Esophagus squamous epithelium (tissue), 5 donors: ENCODE measurements at regions not wholly inside any gene's neighbourhood (a gene's known extent, or its start where the extent isn't known, plus 50 kb on each side); places are given as distances from the start of the nearest gene placed in this dataset.

ENCODE experiments used
- DNase-seq: peaks from one replicate; lab custom pipeline; 2025; lab: John Stamatoyannopoulos, UW
- H3K27ac ChIP-seq, 4 donors: fragments of 200-600 bp; sonication (generic); one replicate each; pipeline ENCODE4 v1.5.1; 2016 to 2019; ENCODE audit warnings: mild to moderate bottlenecking in 1 of 4
- H3K27me3 ChIP-seq, 4 donors: fragments of 200-600 bp; sonication (generic); 1 replicate in 3 of 4; 2 replicates in 1 of 4; pipeline versions ENCODE4 v1.5.1 to v1.6.0; 2017 to 2021; ENCODE audit warnings: antibody characterized with exemption in 1 of 4
- H3K36me3 ChIP-seq, 3 donors: fragments of 200-600 bp; sonication (generic); one replicate each; pipeline ENCODE4 v1.5.1; 2016 to 2019
- H3K4me1 ChIP-seq, 3 donors: fragments of 200-600 bp; sonication (generic); one replicate each; pipeline ENCODE4 v1.5.1; 2017 to 2019
- H3K4me3 ChIP-seq, 4 donors: fragments of 200-600 bp; sonication (generic); 1 replicate in 3 of 4; 2 replicates in 1 of 4; pipeline ENCODE4 v1.5.1; 2016 to 2019; ENCODE audit warnings: mild to moderate bottlenecking in 2 of 4, moderate library complexity in 1 of 4
- H3K9me3 ChIP-seq, 3 donors: fragments of 200-600 bp; sonication (generic); one replicate each; pipeline ENCODE4 v1.5.1; 2016 to 2019
- CTCF ChIP-seq, 6 experiments: fragments of 450-650 bp in 4 of 6; fragments of 200-600 bp in 2 of 6; sonication (generic) in 2 of 6; IDR thresholded peaks; one replicate each; pipeline ENCODE4 v1.5.1; 2016 to 2019; ENCODE audit warnings: antibody characterized with exemption in 6 of 6, mild to moderate bottlenecking in 4 of 6, moderate library complexity in 4 of 6
- POLR2A ChIP-seq, 4 donors: fragments of 450-650 bp; IDR thresholded peaks; one replicate each; pipeline ENCODE4 v1.6.1; 2017; ENCODE audit warnings: antibody characterized with exemption in 4 of 4, mild to moderate bottlenecking in 4 of 4, moderate library complexity in 3 of 4
- WGBS, 2 donors: methylation state at CpG; one replicate each; pipeline ENCODE4 v1.1.5; 2018; 5-methylcytosine and 5-hydroxymethylcytosine counted together
- intact Hi-C: fragments of 100-400 bp; cut with DNase I; formaldehyde crosslinking; loops from one replicate; pipeline ENCODE4 v1.15.0; 2022
- donor health status: DM: yes; HTN: yes; CAD: no.

- 44 to 87% methylated on average over 5 to 7 of the region's 8 CpGs for WGBS, 2 donors
- TF ChIP-seq CTCF (IDR thresholded peaks at IDR 0.05), result no peak
- TF ChIP-seq POLR2A (IDR thresholded peaks at IDR 0.05), result no peak
- peaks cover 0 to 9% (median 0%) of the 10 kb centered on the region in 3 donors for H3K4me1 ChIP-seq
- intact Hi-C loops, result loop anchor here (10.0 kb wide), 1 partner anchor 132 kb away; the partner anchor contains the start of gene CIBAR2
- no peaks in the 10 kb centered on the region for H3K36me3 ChIP-seq
- H3K27ac ChIP-seq, result no peak overlapping the region
- no peaks in the 10 kb centered on the region for H3K9me3 ChIP-seq
- H3K4me3 ChIP-seq, result no peak overlapping the region
- peaks cover 0 to 20% (median 0%) of the 10 kb centered on the region in 4 donors for H3K27me3 ChIP-seq
- DNase-seq, result no peak
Observed at GRCh38 chr16:85246973-85247372, 134.7 kb upstream of the CIBAR2 start.

GRCh38 chr16:85248342-85248741, 136.1 kb upstream of the CIBAR2 start:
- no peak for DNase-seq
- Histone ChIP-seq H3K9me3 (no peaks in the 10 kb centered on the region), H3K27me3 (peaks cover 0 to 22% (median 0%) of the 10 kb centered on the region in 4 donors), H3K4me3 (no peak overlapping the region), H3K36me3 (no peaks in the 10 kb centered on the region), H3K4me1 (peaks cover 0 to 11% (median 0%) of the 10 kb centered on the region in 3 donors), H3K27ac (no peak overlapping the region)
- intact Hi-C loops, result loop anchor here (10.0 kb wide), 1 partner anchor 134 kb away; the partner anchor contains the start of gene CIBAR2
- WGBS, 2 donors, result 87 to 90% methylated on average over 5 of the region's 5 CpGs
- TF ChIP-seq POLR2A (IDR thresholded peaks at IDR 0.05) (no peak), CTCF (IDR thresholded peaks at IDR 0.05) (no peak)

DNA sequence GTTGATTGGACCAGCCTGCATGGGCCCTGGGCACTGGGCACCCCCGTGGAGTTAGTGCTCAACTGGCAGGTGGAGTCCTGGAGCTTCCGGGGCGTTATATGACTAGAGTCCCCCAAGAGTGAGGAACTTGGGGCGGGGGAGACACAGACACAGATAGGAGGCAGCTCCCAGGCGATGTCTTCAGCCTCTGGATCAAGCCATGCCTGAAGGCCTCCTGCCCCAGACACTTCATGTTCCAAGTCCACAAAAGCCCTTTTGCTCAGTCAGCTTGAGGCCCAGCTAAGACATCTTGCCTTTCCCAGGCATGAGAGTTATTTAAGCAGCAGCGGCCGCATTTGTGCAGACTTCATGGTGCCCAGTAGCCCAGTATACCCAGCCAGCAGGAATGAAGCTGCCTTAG, 136.6 kb upstream of the CIBAR2 start:
- H3K36me3 ChIP-seq, result no peaks in the 10 kb centered on the region
- no peak overlapping the region for H3K27ac ChIP-seq
- no peak overlapping the region for H3K4me3 ChIP-seq
- peaks cover 0 to 27% (median 0%) of the 10 kb centered on the region in 4 donors for H3K27me3 ChIP-seq
- no peaks in the 10 kb centered on the region for H3K9me3 ChIP-seq
- intact Hi-C loops, result loop anchor here (10.0 kb wide), 1 partner anchor 134 kb away; the partner anchor contains the start of gene CIBAR2
- no peak for TF ChIP-seq CTCF (IDR thresholded peaks at IDR 0.05)
- TF ChIP-seq POLR2A (IDR thresholded peaks at IDR 0.05), result no peak
- 87% methylated on average over 5 of the region's 7 CpGs; no CpG with 5 or more reads in 1 of the 2 donors for WGBS, 2 donors
- H3K4me1 ChIP-seq, result peaks cover 0 to 13% (median 0%) of the 10 kb centered on the region in 3 donors
- no peak for DNase-seq

- no peak overlapping the region for H3K4me3 ChIP-seq
- DNase-seq, result no peak
- WGBS, 2 donors, result no CpG with 5 or more reads among the region's 31 CpGs
- no peak overlapping the region for H3K27ac ChIP-seq
- H3K27me3 ChIP-seq, result peaks cover 0 to 35% (median 0%) of the 10 kb centered on the region in 4 donors
- TF ChIP-seq POLR2A (IDR thresholded peaks at IDR 0.05) (no peak), CTCF (IDR thresholded peaks at IDR 0.05) (no peak)
- intact Hi-C loops, result loop anchor here (10.0 kb wide), 1 partner anchor 135 kb away; the partner anchor contains the start of gene CIBAR2
- H3K9me3 ChIP-seq, result no peaks in the 10 kb centered on the region
- no peaks in the 10 kb centered on the region for H3K36me3 ChIP-seq
- H3K4me1 ChIP-seq, result peaks cover 0 to 13% (median 0%) of the 10 kb centered on the region in 3 donors
Observed at GRCh38 chr16:85249418-85250146, 137.3 kb upstream of the CIBAR2 start.

DNA sequence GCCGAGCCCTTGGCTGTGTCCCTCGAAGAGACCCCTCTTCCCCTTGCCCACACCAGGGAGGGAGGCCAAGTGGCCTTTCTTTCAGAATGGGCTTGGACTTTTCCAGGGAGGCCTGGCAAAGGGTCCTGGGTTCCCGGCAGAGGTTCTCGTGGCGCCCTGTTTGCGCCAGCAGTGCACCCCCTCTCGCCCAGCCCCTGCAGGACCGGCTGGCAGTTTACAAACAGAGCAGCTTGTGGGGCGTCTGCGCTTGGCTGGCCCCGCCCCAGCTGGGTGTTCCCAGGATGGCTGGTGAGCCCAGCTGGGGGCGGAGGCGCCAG, 137.8 kb upstream of the CIBAR2 start:
- Histone ChIP-seq H3K36me3 (no peaks in the 10 kb centered on the region), H3K4me1 (peaks cover 0 to 13% (median 0%) of the 10 kb centered on the region in 3 donors), H3K9me3 (no peaks in the 10 kb centered on the region), H3K27me3 (peaks cover 0 to 37% (median 0%) of the 10 kb centered on the region in 4 donors), H3K27ac (no peak overlapping the region), H3K4me3 (no peak overlapping the region)
- TF ChIP-seq CTCF (IDR thresholded peaks at IDR 0.05) (no peak), POLR2A (IDR thresholded peaks at IDR 0.05) (no peak)
- 70 to 76% methylated on average over 2 to 6 of the region's 13 CpGs for WGBS, 2 donors
- DNase-seq, result no peak
- intact Hi-C loops, result no loop called here
